ENCODE measurements at regions not wholly inside any gene's neighbourhood (a gene's known extent, or its start where the extent isn't known, plus 50 kb on each side); places are given as distances from the start of the nearest gene placed in this dataset.

- DNase-seq: no peak
These were observed 184.7 kb upstream of the FRMPD4 start for GRCh38 chrX:11953615-11954014.

GRCh38 chrX:11954176-11954575 is 184.1 kb upstream of the FRMPD4 start:
- no peak for DNase-seq

- no peak for DNase-seq
These were observed 178.2 kb upstream of the FRMPD4 start for GRCh38 chrX:11960031-11960430.

- no peak for DNase-seq
These were observed 172.8 kb upstream of the FRMPD4 start for GRCh38 chrX:11965436-11965835.

GRCh38 chrX:11967986-11968869 is 170.0 kb upstream of the FRMPD4 start:
- DNase-seq: no peak

GRCh38 chrX:11968991-11969390 is 169.3 kb upstream of the FRMPD4 start:
- no peak for DNase-seq

- DNase-seq: no peak
These were observed 167.5 kb upstream of the FRMPD4 start for GRCh38 chrX:11970578-11971359.

GRCh38 chrX:11976663-11977062 is 161.6 kb upstream of the FRMPD4 start:
- no peak for DNase-seq

- DNase-seq: no peak
These were observed 146.0 kb upstream of the FRMPD4 start for GRCh38 chrX:11992271-11992670.

- no peak for DNase-seq
These were observed 143.1 kb upstream of the FRMPD4 start for GRCh38 chrX:11995146-11995545.

GRCh38 chrX:11996810-11997209 is 141.5 kb upstream of the FRMPD4 start:
- no peak for DNase-seq

GRCh38 chrX:11998944-11999343 is 139.3 kb upstream of the FRMPD4 start:
- DNase-seq: no peak

- DNase-seq: no peak
These were observed 135.4 kb upstream of the FRMPD4 start for GRCh38 chrX:12002876-12003275.

GRCh38 chrX:12007881-12008280 is 130.4 kb upstream of the FRMPD4 start:
- peak; percentile 25 for DNase-seq

- no peak for DNase-seq
These were observed 127.8 kb upstream of the FRMPD4 start for GRCh38 chrX:12010436-12010835.

- DNase-seq: no peak
These were observed 127.2 kb upstream of the FRMPD4 start for GRCh38 chrX:12011075-12011474.

- no peak for DNase-seq
These were observed 125.1 kb upstream of the FRMPD4 start for GRCh38 chrX:12013211-12013618.

- no peak for DNase-seq
These were observed 116.6 kb upstream of the FRMPD4 start for GRCh38 chrX:12021698-12022097.

GRCh38 chrX:12026481-12026880 is 111.8 kb upstream of the FRMPD4 start:
- no peak for DNase-seq

GRCh38 chrX:12032082-12032481 is 106.2 kb upstream of the FRMPD4 start:
- no peak for DNase-seq

GRCh38 chrX:12034741-12035140 is 103.5 kb upstream of the FRMPD4 start:
- no peak for DNase-seq

- no peak for DNase-seq
These were observed 95.7 kb upstream of the FRMPD4 start for GRCh38 chrX:12042615-12043014.

GRCh38 chrX:12052109-12052508 is 86.2 kb upstream of the FRMPD4 start:
- no peak for DNase-seq

GRCh38 chrX:12058087-12058486 is 80.2 kb upstream of the FRMPD4 start:
- DNase-seq: no peak
